ENCODE measurements at regions not wholly inside any gene's neighbourhood (a gene's known extent, or its start where the extent isn't known, plus 50 kb on each side); places are given as distances from the start of the nearest gene placed in this dataset.

GRCh38 chr12:94792693-94793092 is 142.3 kb upstream of the TMCC3 start:
- DNase-seq, result peak in 1 of 7 donors; percentile 6
- Histone ChIP-seq H3K4me3 (no peak overlapping the region), H3K36me3 (replicated peaks in 1 of 2) (no peaks in the 10 kb centered on the region), H3K27me3 (no peaks in the 10 kb centered on the region), H3K27ac (no peak overlapping the region), H3K9me3 (replicated peaks in 1 of 3) (no peaks in the 10 kb centered on the region), H3K4me1 (replicated peaks in 1 of 2) (peaks cover 0 to 9% of the 10 kb centered on the region in 2 donors)
- WGBS, 4 donors, result 51 to 66% (median 56%) methylated on average over 6 of the region's 6 CpGs
- no peak for TF ChIP-seq CTCF (IDR thresholded peaks at IDR 0.05)
- no peak for TF ChIP-seq POLR2A (IDR thresholded peaks at IDR 0.05)
- intact Hi-C loops (cut with DNase I), result no loop called here

GRCh38 chr12:94791933-94792332 is 141.6 kb upstream of the TMCC3 start:
- intact Hi-C loops (cut with DNase I), result no loop called here
- DNase-seq, result no peak
- 88 to 89% (median 88%) methylated on average over 16 of the region's 16 CpGs for WGBS, 4 donors
- Histone ChIP-seq H3K36me3 (replicated peaks in 1 of 2) (no peaks in the 10 kb centered on the region), H3K27me3 (no peaks in the 10 kb centered on the region), H3K27ac (no peak overlapping the region), H3K4me1 (replicated peaks in 1 of 2) (peaks cover 0 to 9% of the 10 kb centered on the region in 2 donors), H3K9me3 (replicated peaks in 1 of 3) (no peaks in the 10 kb centered on the region), H3K4me3 (no peak overlapping the region)
- TF ChIP-seq POLR2A (IDR thresholded peaks at IDR 0.05) (no peak), CTCF (IDR thresholded peaks at IDR 0.05) (no peak)

- Histone ChIP-seq H3K4me3 (no peak overlapping the region), H3K36me3 (replicated peaks in 1 of 2) (no peaks in the 10 kb centered on the region), H3K4me1 (replicated peaks in 1 of 2) (peaks cover 0 to 9% of the 10 kb centered on the region in 2 donors), H3K9me3 (replicated peaks in 1 of 3) (no peaks in the 10 kb centered on the region), H3K27ac (no peak overlapping the region), H3K27me3 (no peaks in the 10 kb centered on the region)
- intact Hi-C loops (cut with DNase I), result no loop called here
- DNase-seq, result no peak
- TF ChIP-seq CTCF (IDR thresholded peaks at IDR 0.05) (no peak), POLR2A (IDR thresholded peaks at IDR 0.05) (no peak)
- WGBS, 4 donors, result 71 to 80% (median 78%) methylated on average over 3 of the region's 3 CpGs
Observed at GRCh38 chr12:94790825-94791224, 140.5 kb upstream of the TMCC3 start.

GRCh38 chr12:94790370-94790769 is 140.0 kb upstream of the TMCC3 start:
- no peak for DNase-seq
- H3K27me3 ChIP-seq, result no peaks in the 10 kb centered on the region
- no peak overlapping the region for H3K27ac ChIP-seq
- no peaks in the 10 kb centered on the region for H3K9me3 ChIP-seq (replicated peaks in 1 of 3)
- peaks cover 0 to 9% of the 10 kb centered on the region in 2 donors for H3K4me1 ChIP-seq (replicated peaks in 1 of 2)
- TF ChIP-seq POLR2A (IDR thresholded peaks at IDR 0.05) (no peak), CTCF (IDR thresholded peaks at IDR 0.05) (no peak)
- H3K36me3 ChIP-seq (replicated peaks in 1 of 2), result no peaks in the 10 kb centered on the region
- H3K4me3 ChIP-seq, result no peak overlapping the region
- 74 to 85% (median 77%) methylated on average over 3 of the region's 3 CpGs for WGBS, 4 donors
- intact Hi-C loops (cut with DNase I), result no loop called here
